Adrenal gland (tissue), 9 donors: ENCODE measurements at regions not wholly inside any gene's neighbourhood (a gene's known extent, or its start where the extent isn't known, plus 50 kb on each side); places are given as distances from the start of the nearest gene placed in this dataset.

Source experiments
- DNase-seq, 7 donors: peaks; one replicate each; pipeline ENCODE4 v3.0.0-alpha.2; 2019 to 2020
- H3K27ac ChIP-seq, 5 donors: fragments of 200-600 bp; sonication (generic) in 4 of 5; 1 replicate in 3 of 5; 2 replicates in 2 of 5; pipeline versions ENCODE4 v1.5.1 to v1.8.0; 2016 to 2020; ENCODE audit warnings: mild to moderate bottlenecking in 1 of 5
- H3K27me3 ChIP-seq: fragments of 200-600 bp; 2 replicates; pipeline ENCODE4 v1.8.0; 2021
- H3K36me3 ChIP-seq, 2 donors: fragments of 200-600 bp; replicated peaks in 1 of 2; 1 replicate in 1 of 2; 2 replicates in 1 of 2; pipeline versions ENCODE4 v1.5.1 to v1.8.0; 2018 to 2022
- H3K4me1 ChIP-seq, 2 donors: fragments of 200-600 bp; replicated peaks in 1 of 2; 1 replicate in 1 of 2; 2 replicates in 1 of 2; pipeline versions ENCODE4 v1.5.1 to v1.8.0; 2018 to 2021
- H3K4me3 ChIP-seq, 4 donors: fragments of 200-600 bp; sonication (generic) in 3 of 4; one replicate each; pipeline ENCODE4 v1.5.1; 2016 to 2018
- H3K9me3 ChIP-seq, 3 donors: fragments of 200-600 bp; sonication (generic) in 1 of 3; replicated peaks in 1 of 3; 1 replicate in 2 of 3; 2 replicates in 1 of 3; pipeline versions ENCODE4 v1.5.1 to v1.8.0; 2016 to 2021
- CTCF ChIP-seq, 6 experiments: fragments of 450-650 bp in 4 of 6; fragments of 200-600 bp in 2 of 6; sonication (generic) in 1 of 6; IDR thresholded peaks; 1 replicate in 5 of 6; 2 replicates in 1 of 6; pipeline versions ENCODE4 v1.5.1 to v1.8.0; 2016 to 2021; ENCODE audit warnings: antibody characterized with exemption in 6 of 6, mild to moderate bottlenecking in 2 of 6, moderate library complexity in 1 of 6
- POLR2A ChIP-seq, 2 donors: fragments of 450-650 bp; IDR thresholded peaks; one replicate each; pipeline ENCODE4 v1.6.1; 2017; ENCODE audit warnings: antibody characterized with exemption in 2 of 2, mild to moderate bottlenecking in 2 of 2, moderate library complexity in 1 of 2
- WGBS, 4 donors: extraction: QIAGEN DNeasy Blood & Tissue Kit in 2 of 4; methylation state at CpG; one replicate each; pipeline versions ENCODE4 v1.1.5 to v1.1.7; 2013 to 2017; 5-methylcytosine and 5-hydroxymethylcytosine counted together
- intact Hi-C, 2 donors: fragments of 100-400 bp; cut with DNase I; formaldehyde crosslinking; loops; one replicate each; pipeline versions ENCODE4 v1.14.1 to v1.15.0; 2022 to 2023
- donor health status: healthy with polysubstance abuse.
- donor health status: Bipolar disorder and iron deficiency.
- donor health status: DM: yes; HTN: yes; CAD: no.
- donor health status: DM: no; HTN: no; CAD: no.
- donor health status: DM: no; HTN: no; CAD: no.

DNA sequence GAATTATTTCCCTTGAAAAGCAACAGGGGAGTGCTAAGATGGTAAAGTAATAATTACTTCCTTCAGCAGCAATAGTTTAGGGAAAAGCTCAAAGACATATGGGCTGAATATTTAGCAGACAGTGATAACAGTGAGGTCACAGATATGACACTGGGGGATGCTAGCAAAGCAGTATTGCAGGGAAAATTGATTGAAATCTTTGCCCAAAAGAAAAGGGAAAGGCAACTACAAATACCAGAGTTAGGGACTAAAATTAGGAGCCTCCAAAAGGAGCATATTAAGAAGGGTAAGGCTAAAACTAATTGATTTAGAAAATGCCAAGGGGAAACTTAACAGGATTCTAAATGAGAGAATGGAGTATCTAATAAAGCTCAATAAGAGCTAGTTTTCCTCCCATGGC, 1191.3 kb upstream of the TENM3 start:
- TF ChIP-seq POLR2A (IDR thresholded peaks at IDR 0.05): no peak
- no peak for TF ChIP-seq CTCF (IDR thresholded peaks at IDR 0.05)
- intact Hi-C loops: no loop called here
- no peak for DNase-seq
- H3K4me1 ChIP-seq: no peaks in the 10 kb centered on the region
- no peak overlapping the region for H3K4me3 ChIP-seq
- H3K27ac ChIP-seq: no peak overlapping the region
- no peaks in the 10 kb centered on the region for H3K9me3 ChIP-seq
- H3K27me3 ChIP-seq: no peaks in the 10 kb centered on the region
- H3K36me3 ChIP-seq: no peaks in the 10 kb centered on the region

DNA sequence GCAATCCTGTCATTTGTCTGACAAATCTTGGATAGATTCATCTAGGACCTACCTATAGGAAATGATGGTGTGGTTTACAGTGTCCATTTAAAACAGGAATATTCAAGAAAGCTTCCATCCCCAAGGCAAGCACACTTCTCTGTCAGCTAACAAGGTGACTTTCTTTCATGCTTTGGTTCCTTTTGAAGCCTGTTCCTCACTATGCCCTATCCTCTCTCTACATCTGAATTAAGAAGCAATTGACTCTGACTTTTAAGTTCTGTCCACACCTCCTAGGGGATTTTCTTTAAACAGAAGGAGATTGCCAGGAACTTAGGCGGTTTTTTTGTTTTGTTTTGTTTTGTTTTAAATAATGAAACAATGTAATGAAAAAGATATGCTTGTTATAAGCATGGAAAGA, 1181.4 kb upstream of the TENM3 start:
- intact Hi-C loops: no loop called here

DNA sequence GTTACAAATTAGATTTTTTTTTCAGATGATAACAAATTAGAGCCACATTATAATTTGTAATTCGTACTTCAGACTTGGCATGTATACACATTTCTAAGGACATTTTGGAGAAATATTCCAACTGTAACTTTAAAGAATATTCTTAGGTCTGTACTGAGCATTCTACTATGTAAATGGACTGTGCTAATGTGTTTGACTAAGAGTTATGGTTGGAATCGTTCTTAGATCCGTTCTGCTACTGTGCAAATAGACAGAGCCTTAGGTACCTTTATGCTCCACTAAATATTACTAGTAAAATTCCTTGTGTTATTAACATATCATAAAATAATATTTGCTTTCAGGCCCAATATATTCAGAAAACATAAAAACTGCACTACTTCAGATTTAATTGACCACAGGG, 1180.0 kb upstream of the TENM3 start:
- H3K27ac ChIP-seq: no peak overlapping the region
- no peak for TF ChIP-seq POLR2A (IDR thresholded peaks at IDR 0.05)
- TF ChIP-seq CTCF (IDR thresholded peaks at IDR 0.05): no peak
- H3K4me1 ChIP-seq: peaks cover 10% of the 10 kb centered on the region in 2 donors
- H3K36me3 ChIP-seq: no peaks in the 10 kb centered on the region
- no peaks in the 10 kb centered on the region for H3K27me3 ChIP-seq
- H3K4me3 ChIP-seq: no peak overlapping the region
- DNase-seq: no peak
- intact Hi-C loops: no loop called here
- 52 to 63% (median 59%) methylated on average over 3 of the region's 3 CpGs for WGBS, 4 donors
- no peaks in the 10 kb centered on the region for H3K9me3 ChIP-seq

More for the DNA sequence above, 1181.4 kb upstream of the TENM3 start:
- H3K4me1 ChIP-seq: peaks cover 10% of the 10 kb centered on the region in 2 donors
- H3K36me3 ChIP-seq: no peaks in the 10 kb centered on the region
- no peak overlapping the region for H3K4me3 ChIP-seq
- no peak overlapping the region for H3K27ac ChIP-seq
- no peak for TF ChIP-seq CTCF (IDR thresholded peaks at IDR 0.05)
- no peak for TF ChIP-seq POLR2A (IDR thresholded peaks at IDR 0.05)
- WGBS, 4 donors: 66 to 84% (median 78%) methylated on average over 1 of the region's 1 CpG
- H3K27me3 ChIP-seq: no peaks in the 10 kb centered on the region
- no peak for DNase-seq
- no peaks in the 10 kb centered on the region for H3K9me3 ChIP-seq

- Histone ChIP-seq H3K4me3 (no peak overlapping the region), H3K36me3 (no peaks in the 10 kb centered on the region), H3K4me1 (peaks cover 0 to 4% of the 10 kb centered on the region in 2 donors), H3K27me3 (no peaks in the 10 kb centered on the region), H3K9me3 (peaks cover 0 to 4% (median 0%) of the 10 kb centered on the region in 3 donors), H3K27ac (no peak overlapping the region)
- intact Hi-C loops: no loop called here
- no peak for DNase-seq
- TF ChIP-seq POLR2A (IDR thresholded peaks at IDR 0.05) (no peak), CTCF (IDR thresholded peaks at IDR 0.05) (no peak)
Observed at GRCh38 chr4:181077341-181077740, 1165.9 kb upstream of the TENM3 start.
